H1 (cell line): ENCODE measurements at regions not wholly inside any gene's neighbourhood (a gene's known extent, or its start where the extent isn't known, plus 50 kb on each side); places are given as distances from the start of the nearest gene placed in this dataset.

Source experiments
- TF ChIP-seq, protein P1 (sequence below): IDR thresholded peaks from 2 replicates; pipeline ENCODE4 v1.6.1; 2012; ENCODE audit warnings: inconsistent platforms

DNA sequence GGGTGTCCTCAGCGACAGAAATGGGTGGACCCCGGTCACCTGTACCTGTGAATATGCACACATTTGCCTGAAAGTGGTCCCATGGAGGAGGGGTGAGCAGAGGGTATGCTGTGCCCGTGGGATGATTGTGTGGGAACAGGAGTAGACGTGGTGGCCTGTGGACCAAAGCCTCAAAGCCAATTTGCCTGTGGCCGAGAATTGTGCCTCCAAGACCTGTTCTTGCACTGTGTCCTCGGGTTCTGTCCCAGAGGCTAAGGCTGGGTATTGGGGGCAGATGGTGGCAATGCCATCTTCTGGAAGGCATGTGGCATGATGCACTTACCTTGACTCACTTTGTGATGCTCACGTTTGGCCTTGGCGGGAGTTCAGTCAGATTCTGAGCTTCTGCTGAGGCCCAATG, 351.0 kb downstream of the TCERG1L start (continued):
- TF ChIP-seq, protein P1, sequence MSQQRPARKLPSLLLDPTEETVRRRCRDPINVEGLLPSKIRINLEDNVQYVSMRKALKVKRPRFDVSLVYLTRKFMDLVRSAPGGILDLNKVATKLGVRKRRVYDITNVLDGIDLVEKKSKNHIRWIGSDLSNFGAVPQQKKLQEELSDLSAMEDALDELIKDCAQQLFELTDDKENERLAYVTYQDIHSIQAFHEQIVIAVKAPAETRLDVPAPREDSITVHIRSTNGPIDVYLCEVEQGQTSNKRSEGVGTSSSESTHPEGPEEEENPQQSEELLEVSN, result no peak
- TF ChIP-seq, all 59 proteins: peak for 0
